ENCODE measurements at regions not wholly inside any gene's neighbourhood (a gene's known extent, or its start where the extent isn't known, plus 50 kb on each side); places are given as distances from the start of the nearest gene placed in this dataset.

DNA sequence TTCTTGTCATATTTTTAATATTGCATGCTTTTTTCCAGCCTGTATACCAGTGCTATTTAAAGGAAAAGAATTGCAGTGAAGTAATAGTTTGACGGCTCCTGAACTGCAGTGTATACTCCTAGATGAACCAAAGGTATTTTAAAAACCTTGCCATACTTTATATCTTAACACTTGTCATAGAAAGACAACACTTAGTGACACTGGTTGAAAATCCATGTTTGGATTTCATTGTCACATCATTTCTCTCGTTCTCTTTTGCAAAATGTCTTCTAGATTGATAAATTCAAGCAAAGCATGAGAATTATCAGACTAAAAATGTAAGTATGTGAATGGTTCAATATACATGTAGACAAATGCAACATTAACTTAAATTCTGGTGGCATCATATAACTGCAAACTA is 1293.9 kb downstream of the PCDH9 start:
- TF ChIP-seq ELF4 (IDR thresholded peaks at IDR 0.05) (no peak), FOXM1 (IDR thresholded peaks at IDR 0.05; ENCODE audit: borderline replicate concordance) (no peak), ZNF384 (IDR thresholded peaks at IDR 0.05) (no peak), TARDBP (IDR thresholded peaks at IDR 0.05) (no peak)

Measured in HEK293T (cell line).